LHCN-M2 (cell line): ENCODE measurements at regions not wholly inside any gene's neighbourhood (a gene's known extent, or its start where the extent isn't known, plus 50 kb on each side); places are given as distances from the start of the nearest gene placed in this dataset.

Experiments used
- DNase-seq: peaks from one replicate; pipeline ENCODE4 v3.0.0-alpha.2; 2012; ENCODE audit warnings: low read depth

DNA sequence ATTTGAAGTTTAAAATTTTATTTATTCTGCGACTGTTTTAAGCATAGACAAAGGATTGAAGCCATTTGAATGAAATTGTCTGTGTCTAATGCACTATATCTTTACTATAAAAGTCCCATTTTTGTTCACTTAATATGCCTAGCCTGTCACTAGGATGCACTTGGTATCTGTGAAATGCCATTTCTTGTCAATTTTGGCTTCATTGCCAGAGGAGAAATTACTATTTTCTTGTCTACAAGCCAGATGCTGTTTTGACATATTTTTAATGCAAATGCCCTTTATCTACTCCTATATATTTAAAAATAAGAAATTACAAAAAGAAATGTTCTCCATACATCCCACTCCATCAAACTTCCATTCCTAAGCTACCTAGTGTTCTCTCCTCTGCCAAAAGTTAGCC, 1704.5 kb upstream of the RAG2 start:
- no peak for DNase-seq

DNA sequence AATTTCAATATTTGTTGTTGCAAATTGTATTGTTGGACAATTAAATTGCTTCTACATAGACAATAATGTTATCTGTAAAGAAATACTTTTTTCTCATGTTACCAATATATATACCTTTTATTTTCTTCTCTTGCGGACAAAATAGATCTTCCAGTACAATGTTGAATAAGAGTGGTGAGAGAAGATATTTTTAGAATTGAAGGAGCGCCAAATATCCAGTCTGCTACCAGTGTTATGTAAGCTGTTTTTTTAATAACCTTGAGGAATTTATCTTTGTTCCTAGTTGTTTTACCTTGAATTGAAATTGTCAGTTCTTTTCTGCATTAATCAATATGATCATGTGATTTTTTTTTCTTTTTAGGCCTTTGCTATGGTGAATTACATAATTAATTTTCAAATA, 1702.5 kb upstream of the RAG2 start:
- no peak for DNase-seq

DNA sequence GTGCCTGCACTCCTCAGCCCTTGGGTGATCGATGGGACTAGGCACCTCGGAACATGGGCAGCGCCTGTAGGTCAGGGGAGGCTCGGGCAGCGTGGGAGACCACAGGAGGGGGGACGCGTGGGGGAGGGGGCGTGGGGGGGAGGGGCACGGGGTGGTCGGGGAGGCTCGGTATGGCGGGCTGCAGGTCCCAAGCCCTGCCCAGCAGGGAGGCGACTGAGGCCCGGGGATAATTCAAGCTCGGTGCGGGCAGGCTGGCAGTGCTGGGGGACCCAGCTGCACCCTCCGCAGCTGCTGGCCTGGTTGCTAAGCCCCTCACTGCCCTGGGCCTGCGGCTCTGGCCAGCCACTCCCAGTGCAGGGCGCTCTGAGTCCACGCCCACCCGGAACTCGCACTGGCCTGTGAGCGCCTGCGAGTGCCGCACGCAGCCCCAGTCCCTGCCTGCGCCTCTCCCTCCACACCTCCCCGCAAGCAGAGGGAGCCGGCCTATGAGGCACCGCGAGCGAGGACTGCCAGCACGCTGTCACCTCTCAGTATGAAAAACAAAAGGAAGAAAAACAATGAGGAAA, 1698.3 kb upstream of the RAG2 start:
- no peak for DNase-seq

DNA sequence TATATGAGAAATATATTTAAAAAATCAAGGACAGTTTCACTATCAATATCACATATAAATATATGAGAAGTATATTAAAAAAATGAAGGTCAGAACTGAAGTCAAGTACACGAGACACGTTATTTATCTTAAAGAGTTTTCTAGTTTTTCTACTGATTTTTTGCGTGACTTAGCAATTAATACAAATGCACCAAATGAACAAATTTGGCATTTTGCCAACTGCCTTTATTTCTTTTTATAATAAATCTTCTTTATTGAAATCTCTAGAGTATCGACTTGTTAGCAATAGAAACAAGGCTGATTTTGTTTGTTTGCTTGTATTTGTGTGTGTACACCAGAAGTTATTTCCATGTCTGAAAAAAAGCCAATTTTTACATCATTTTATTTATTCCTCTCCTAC, 1684.7 kb upstream of the RAG2 start:
- DNase-seq = no peak

DNA sequence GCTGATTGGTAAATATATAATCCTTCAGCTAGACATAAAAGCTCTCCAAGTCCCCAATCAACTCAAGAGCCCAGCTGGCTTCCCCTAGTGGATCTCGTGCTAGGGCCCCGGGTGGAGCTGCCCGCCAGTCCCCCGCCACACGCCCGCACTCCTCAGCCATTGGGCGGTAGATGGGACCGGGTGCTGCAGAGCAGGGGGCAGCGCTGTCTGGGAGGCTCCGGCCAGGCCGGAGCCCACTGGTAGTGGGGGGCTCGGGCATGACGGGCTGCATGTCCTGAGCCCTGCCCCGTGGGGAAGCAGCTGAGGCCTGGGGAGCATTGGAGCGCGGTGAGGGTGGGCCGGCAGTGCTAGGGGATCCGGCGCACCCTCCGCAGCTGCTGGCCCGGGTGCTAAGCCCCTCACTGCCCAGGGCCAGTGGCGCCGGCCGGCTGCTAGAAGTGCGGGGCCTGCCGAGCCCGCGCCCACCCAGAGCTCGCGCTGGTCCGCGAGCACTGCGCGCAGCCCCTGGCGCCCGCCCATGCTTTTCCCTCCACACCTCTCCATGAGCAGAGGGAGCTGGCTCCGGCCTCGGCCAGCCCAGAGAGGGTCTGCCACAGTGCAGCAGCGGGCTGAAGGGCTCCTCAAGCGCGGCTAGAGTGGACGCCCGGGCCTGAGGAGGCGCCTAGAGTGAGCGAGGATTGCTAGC, 1680.6 kb upstream of the RAG2 start:
- DNase-seq = no peak

DNA sequence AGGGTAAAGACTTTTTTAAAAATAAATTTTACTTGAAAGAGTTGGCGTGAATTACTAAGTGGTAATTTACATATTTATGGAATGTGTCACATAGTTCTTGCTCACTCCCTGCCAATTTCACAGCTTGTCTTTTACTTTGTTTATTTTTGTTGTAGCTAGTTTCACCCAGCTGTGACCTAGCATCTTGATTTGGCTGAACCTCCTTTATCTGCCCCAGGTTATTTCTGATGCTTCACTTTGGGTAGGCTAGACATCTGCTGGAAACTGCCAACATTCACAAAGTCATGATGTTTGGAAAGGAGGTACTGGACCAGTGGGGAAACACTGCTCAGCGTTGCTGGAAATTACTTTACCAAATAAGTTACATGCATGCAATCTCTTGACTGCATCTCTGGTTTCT, 1676.0 kb upstream of the RAG2 start:
- peak; percentile 48 for DNase-seq

DNA sequence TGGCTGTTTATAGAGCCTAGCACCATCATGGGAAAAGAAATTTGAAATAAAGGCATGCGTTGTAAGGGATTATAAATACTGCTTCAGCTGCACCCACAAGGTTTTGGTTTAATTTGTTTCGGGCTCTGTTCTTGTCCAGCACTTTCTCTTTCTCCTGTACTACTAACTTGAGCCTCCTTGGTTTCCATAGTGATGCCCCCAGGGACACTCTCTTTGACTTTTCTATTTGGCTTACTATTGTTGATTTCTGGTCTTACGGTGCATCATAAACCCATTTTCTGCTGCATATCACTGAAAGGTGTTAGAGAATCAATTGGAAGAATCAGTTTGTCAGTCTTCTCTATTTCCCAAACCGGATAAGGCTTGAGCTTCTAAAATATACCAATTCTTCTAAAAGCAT, 1674.3 kb upstream of the RAG2 start:
- DNase-seq = peak; percentile 1

DNA sequence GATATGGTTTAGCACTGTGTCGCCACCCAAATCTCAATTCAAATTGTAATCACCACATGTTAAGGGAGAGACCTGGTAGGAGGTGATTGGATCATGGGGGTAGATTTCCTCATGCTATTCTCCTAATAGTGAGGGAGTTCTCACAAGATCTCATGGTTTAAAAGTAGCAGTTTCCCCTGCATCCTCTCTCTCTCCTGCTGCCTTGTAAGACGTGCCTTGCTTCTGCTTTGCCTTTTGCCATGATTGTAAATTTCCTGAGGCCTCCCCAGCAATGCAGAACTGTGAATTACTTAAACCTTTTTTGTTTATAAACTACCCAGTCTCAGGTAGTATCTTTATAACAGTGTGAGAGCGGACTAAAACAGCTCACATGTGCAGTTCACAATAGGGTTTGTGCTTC, 1668.7 kb upstream of the RAG2 start:
- no peak for DNase-seq

DNA sequence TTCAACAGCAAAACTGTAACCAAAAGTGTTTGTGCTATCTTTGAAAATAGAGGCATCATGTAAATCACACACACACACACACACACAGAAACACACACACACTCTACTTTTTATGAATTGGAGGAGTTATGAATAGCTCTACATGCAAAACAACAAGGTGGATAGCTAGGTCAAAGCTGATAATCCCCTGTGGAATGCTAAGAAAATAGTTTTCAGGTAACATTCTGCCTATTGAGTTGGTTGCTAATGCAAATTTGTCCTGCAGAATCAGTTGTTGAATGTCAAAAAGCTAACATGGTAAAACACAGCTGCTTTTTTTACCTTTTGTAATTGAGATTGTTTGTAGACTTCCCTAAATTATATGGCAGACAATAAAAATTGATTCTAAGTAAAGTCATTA, 1658.4 kb upstream of the RAG2 start:
- DNase-seq = no peak

DNA sequence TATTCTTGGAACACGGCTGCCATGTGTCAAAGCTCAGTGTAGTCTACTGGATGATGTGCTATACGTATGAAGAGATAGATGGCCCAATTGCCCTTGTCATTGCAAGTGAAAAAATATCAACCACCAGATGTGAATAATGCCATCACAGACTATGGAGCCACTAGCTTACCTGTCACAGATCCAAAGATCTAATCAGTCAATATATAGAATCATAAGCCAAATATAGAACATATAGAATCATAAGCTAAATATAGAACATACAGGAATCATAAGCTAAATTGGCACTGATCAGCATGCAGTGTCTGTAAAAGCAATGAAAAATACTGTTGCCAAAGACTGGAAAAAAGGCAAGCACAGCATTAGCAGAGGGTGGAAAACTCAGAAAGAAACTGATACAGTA, 1656.9 kb upstream of the RAG2 start:
- no peak for DNase-seq

DNA sequence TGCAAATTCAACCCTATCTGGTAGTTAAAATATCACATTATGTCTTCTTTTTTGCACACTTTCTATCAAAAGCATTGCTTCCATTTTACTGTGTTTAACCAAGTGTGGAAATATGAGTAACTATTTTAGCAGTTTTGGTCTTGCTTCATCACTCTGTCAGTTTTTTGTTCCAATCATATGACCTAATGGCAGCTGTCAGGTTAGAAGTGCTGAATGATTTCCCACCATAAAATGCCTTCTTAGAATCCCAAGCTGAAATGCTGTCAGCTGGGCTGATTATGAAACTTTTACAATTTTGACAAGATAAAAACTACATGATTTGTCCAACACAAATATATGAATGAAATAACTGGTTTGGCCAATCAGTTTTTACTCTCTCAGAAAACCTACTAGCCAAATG, 1654.6 kb upstream of the RAG2 start:
- DNase-seq = peak; percentile 36

DNA sequence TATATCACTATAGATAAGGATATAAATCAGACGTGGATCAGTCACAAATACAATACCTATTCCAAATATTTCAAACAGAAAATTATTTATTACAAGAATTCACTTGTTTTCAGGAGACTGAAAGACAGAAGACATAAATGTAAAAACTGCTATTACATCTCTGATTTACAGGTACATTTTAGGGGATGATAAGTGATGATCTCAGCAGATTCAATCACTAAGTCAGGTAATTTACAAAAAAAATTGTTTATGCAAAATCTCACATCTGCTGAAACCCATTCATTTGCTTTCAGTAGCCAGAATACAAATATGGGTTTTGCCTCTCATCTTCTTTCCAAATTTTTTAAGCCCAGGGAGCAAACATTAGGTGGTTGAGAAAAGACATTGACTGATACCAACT, 1648.4 kb upstream of the RAG2 start:
- DNase-seq = no peak

DNA sequence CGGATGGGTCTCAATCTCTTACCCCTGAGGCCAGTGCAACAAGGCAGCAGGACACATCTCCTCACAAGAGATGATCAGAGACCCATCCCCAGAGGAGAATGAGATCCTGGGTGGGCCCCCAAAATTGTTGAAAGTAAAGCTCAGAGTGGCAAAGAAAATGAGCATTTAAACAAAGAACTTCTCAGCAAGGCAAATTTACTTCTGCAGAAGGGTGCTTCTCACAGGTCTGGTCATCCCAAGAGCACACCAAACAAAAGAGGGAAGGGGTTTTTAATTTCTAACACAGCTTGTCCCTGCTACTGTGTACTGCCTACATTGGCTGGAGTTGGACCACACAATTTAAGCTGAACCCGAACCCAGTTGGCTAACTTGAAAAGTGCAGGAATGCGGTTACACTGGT, 1628.6 kb upstream of the RAG2 start:
- DNase-seq = no peak

DNA sequence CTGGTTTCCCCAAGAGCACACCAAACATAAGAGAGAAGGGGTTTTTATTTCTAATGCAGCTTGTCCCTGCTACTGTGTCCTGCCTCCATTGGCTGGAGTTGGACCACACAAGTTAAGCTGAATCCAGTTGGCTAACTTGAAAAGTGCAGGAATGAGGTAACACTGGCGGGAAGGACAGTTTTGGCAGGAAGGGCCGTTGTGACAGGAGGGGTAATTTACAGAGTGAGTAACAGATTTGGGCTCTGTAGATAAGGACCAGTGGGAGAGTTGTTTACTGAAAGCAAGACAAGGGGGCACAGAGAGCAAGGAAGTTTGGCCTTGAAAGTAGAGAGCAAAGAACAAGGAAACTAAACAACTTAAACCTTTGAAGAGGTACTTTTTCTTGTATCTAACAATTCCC, 1623.3 kb upstream of the RAG2 start:
- no peak for DNase-seq

DNA sequence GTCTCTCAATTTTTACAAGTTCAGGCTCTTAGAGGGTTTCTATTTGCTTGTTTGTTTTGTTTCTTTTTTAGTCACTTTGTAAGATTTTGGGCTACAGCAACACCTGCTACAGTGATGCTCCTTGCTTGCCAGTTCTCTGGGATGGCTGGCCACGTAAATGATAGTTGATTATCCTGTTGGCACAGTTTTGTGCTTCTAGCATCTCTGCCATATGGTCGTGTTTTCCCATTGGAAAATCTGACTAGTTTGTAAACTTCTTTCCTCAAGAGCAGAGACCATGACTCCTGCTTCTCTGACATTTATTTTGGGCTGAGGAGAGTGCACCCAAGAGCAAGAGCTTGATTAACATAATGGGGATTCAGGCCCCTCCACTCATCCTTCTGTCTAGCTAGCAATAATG, 1621.6 kb upstream of the RAG2 start:
- DNase-seq = no peak

DNA sequence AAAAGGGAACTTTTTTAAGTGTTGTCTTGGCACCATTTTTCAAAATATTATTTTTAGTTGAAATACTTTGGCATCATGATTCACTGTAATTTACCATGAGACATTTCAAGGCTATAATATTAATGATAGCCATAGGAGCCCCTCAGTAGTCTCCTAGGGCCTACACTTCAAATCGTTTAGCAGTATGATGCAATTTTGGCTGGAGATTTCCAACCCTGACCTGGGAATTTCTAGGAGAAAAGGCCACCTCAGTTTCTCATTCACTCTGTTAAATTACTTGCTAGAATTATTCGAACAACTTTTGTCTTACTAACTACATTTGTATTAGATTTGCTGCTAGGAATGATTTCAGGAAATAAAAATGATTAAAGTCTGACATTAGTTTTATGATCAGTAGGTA, 1610.9 kb upstream of the RAG2 start:
- no peak for DNase-seq

DNA sequence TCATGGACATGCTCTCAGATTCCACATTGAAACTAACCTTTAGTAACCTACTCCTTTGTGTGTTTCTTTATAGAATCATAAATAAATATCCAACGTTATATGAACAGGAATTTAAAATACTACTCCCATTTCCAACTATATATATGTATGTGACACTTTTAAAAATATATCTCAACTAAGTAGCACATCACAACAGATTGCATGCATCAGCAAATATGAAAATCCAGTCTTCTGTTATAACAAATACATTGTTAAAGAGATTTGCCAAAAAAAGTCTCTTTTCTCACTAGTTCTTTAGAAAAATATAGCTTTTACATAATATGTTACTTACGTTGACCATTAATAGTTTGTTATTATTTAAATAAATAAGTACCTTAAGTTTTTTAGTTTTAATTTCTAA, 1608.6 kb upstream of the RAG2 start:
- DNase-seq = no peak

DNA sequence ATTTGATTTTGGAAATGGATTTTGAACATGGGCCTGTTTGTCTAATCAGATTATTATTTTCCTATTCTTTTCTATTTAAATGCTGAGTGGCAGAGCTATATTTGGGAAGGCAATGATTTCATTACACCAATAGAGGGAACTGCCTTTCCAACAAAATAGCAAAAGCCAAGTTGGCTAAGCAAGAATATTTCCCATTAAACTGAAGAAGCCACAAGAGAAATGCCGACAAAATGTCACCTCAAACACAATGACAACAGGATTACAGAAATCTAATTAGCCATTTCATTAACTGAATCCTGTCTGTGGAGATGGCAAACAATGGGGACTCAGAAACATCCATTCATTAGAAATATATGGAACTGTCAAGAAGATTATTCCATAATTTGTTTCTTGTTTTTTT, 1593.1 kb upstream of the RAG2 start:
- DNase-seq = no peak

DNA sequence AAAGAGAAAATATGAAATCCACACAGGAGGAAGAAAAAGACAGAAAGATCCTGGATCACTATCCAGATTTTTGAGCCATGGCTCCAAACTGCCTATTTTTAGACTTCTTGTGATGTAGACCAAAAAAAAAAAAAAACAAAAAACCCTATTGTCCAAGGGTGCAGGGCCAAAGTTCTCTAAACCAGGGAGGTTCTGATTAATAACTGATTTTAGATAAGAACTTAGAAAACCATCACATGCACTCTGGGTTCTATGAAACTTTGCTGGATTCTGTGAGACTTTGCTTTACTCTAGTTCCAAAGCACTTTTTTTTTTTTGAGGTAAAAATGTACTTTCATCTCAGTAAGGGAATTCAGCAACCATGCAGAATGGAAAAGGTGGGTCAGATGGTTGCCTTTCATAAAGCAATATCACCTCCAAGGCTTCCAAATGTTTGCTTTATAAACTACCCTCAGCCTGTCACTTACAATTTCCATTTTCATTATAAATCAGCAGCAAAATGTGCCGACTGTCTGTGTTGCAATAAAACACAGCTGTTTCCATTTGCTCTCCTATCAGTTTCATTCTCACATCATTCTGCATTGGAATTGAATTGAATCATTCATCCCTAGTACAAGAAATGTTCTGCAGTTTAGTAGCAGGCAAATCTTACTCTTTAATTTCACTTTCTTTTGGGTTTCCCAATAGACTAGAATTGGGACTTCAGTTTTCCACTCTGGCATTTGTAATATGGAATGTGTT, 1584.3 kb upstream of the RAG2 start:
- DNase-seq = peak; percentile 41

DNA sequence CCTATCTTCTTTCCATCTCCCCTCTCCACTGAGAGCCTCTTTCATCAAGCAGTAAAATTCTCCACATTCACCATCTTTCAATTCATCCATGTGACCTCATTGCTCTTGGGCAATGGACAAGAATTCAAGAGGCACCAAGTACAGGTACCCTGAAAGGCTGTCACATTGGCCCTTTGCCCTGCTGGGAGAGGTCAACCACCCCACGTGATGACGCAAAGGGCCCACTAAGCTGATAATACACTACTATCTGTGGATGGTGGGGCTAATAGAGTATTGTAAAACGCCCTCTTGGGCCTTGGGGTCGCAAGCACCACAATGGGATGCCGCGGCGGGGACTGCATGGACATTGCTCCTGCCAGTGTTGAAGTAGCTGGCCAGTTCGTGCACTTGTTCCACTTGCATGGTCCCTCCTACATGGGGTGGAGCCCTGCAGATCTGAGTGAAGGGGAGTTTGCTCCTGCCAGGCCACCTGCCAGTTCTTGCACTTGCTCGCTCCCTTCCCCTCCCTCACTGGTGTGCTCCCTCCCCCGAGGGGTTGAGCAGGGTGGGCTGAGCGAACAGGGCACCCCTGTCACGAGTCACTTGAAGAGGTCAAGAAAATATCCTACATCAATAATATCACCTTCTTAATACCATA, 1578.8 kb upstream of the RAG2 start:
- no peak for DNase-seq

DNA sequence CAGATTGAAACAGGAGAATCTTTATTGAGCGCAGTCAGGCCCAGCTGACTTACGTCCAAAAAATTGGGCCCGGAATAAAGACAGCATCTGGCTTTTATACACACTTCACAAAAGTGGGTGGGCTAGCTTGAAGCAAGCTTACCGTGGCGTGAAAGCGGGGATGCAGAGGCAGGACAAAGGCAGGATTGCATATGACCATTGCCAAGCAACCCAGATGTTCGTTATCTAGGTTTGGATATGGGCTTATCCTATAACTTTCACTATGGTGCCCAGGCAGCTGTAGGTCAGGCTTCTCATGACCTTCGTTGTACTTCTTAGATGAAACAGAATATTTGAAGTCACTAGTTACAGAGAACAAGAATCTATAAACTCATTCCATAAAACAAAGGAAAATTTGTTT, 1575.6 kb upstream of the RAG2 start:
- no peak for DNase-seq

DNA sequence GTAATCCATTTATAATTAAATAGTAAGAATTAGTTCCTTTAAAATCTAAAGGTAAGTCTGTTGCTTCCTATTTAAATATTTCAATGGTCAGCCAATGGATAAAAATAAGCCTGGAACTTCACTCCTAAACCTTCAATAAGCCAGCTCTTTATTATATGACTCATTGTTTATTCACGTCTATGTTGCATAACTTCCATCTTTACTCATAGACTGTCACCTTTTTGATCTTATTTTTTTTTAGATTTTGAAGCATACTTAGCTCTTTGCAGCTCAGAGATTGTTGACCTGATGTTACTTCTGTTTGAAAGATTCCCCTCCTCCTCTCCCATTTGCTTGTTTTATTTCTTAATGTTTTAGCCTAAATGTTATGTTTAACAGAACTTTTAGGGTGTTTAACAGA, 1571.2 kb upstream of the RAG2 start:
- DNase-seq = peak; percentile 59

DNA sequence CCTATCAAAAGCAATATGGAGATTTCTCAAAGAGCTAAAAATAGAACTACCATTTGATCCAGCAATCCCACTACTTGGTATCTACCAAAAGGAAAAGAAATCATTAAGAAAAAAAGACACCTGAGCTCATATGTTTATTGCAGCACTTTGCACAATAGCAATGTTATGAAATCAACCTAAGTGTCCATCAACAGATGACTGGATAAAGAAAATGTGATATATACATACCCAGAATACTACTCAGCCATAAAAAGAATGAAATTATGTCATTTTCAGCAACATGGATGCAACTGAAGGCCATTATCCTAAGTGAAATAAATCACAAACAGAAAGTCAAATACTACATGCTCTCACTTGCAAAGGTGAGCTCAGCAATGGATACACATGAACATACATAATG, 1565.5 kb upstream of the RAG2 start:
- no peak for DNase-seq
